HG03521 (cell line): ENCODE measurements at regions not wholly inside any gene's neighbourhood (a gene's known extent, or its start where the extent isn't known, plus 50 kb on each side); places are given as distances from the start of the nearest gene placed in this dataset.
"Not testable (repeated sequence)": the region's sequence is repeated elsewhere in the genome, so short reads cannot be mapped to it uniquely, and the experiment has no call there.

ENCODE experiments used
- ATAC-seq: cut with Tn5 transposase; IDR thresholded peaks from one replicate; pipeline ENCODE4 v1.9.1; 2021; ENCODE audit warnings: mild to moderate bottlenecking, moderate library complexity; ENCODE audit not compliant: unreplicated experiment

DNA sequence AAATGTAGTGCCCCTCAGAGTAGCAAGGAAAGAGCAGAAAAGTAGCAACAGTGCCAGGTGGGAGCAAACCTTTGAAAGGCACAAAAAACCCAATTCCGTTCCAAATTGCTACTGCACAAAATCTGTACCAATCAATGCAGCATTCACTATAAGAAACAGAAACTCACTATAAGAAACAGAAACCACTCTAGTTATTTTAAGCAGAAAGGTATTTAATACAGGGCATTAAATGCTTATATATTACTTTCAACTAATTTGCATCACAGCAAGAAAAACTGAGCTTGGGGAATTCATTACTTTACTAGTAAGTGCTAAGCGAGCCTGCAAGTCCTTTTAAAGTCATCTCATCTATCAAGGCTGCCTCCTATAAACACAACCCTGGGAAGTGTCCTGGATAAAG, 116.5 kb upstream of the OLIG3 start:
- ATAC-seq: no peak

- no peak for ATAC-seq
Observed at GRCh38 chr6:137623293-137623692, 129.1 kb upstream of the OLIG3 start.

DNA sequence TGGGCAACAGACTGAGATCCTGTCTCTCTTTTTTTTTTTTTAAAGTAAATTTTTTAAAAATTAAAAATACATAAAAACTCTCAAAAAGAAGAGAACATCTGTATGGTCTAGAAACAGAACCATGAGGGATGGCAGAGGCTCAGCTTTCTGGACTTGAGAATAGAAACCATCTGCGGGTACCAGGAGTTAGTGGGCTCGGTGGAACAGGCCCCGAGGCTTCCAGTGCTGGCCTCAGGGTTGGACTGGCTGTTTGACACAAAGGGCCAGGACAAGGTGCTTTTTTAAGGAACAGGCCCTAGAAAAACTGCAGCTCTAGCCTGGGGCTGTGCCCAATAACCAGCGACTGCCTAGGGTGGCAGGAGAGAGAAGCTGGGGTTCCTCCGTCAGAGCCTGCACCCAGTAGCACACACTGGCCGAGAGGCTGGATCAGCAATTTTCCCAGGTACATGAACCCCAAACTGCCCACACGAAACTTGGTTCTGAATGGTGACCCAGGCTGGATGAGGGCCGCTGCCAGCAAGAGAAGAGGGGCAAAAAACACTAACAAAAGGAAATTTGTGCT, 131.0 kb upstream of the OLIG3 start:
- no peak for ATAC-seq

DNA sequence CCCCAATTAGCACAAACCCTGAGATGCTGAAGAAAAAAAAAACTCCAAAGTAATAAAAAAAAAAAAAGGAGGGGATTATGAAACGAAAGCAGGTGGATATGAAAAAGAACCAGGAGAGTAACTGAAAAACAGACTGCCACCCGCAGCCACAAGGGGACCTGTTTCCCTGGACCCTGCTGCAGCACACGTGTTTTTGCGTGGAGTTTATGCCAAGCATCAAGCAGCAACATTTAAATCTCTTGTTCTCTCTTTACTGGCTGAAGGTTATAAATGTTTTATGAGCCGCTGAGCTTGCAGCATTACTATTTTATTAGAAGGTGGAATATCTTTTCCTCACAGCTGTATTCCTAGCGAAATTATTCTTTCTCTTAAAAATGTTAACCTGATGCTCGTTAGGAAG, 131.6 kb upstream of the OLIG3 start:
- no peak for ATAC-seq

DNA sequence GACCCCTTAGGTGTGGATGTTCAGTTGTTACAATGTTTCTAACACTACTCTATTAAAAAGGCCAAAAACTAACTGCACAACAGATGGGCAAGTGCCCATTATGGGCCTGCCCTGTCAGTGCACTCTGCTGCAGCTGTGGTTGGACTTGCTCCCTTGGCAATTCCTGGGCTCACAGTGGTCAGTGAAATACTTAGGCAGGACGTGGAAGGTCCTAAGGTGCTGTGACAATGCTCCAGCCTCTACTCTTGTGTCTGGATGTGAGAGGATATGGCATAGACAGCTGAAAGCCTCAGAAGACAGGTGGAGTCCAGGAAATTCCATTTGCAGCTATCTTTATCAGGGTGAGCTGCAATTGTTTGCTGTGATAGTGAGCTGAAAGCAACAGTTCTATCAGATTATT, 136.5 kb upstream of the OLIG3 start:
- ATAC-seq: no peak

GRCh38 chr6:137631323-137631722, 137.1 kb upstream of the OLIG3 start:
- ATAC-seq: no peak

DNA sequence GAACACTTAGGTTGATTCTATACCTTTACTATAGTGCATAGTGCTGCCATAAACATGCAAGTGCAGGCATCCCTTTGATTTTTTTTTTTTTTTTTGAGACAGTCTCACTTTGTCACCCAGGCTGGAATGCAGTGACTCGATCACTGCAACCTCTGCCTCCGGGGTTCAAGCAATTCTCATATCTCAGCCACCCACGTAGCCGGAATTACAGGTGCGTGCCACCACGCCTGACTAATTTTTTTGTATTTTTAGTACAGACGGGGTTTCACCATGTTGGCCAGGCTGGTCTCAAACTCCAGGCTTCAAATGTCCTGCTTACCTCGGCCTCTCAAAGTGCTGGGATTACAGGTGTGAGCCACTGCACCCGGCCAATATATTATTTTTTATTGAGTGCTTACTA, 140.0 kb upstream of the OLIG3 start:
- ATAC-seq: not testable (repeated sequence)

GRCh38 chr6:137637121-137637520, 142.9 kb upstream of the OLIG3 start:
- no peak for ATAC-seq

DNA sequence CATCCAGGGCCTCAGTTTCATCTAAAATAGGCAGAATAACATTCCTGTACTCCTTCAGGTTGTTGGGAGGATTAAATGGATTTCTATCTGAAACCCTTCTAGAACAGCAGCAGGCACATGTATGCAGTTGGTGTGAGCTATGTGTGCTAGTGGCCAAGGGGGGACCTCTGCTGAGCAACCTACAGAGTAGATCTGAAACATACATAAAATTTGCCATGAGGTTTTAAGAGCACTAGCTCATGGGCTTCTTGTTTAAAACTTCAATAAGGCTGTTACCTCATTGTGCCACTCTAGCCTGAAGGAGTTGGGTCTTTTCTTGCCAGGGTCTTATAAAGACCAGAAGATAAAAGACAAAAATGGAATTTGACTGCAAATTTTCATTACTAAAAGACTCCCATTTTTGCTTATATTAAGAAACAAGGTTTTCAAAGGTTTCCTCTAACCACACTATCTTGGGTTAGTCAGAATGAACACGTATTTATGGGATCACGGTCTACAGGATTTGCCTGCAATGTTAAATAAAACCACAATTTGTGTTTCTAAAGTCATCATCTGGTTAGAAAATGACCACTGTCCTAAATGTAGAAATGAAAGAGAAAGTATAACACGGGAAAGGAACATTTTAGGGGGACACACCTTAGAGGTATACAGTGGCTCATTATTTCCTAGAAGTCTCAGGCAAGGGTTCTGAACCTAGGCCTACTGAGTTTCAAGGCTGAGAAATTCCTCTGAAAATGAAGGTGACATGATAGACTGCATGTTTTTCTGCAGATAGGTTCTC, 144.9 kb upstream of the OLIG3 start:
- ATAC-seq: no peak

GRCh38 chr6:137640086-137640485, 145.9 kb upstream of the OLIG3 start:
- no peak for ATAC-seq

DNA sequence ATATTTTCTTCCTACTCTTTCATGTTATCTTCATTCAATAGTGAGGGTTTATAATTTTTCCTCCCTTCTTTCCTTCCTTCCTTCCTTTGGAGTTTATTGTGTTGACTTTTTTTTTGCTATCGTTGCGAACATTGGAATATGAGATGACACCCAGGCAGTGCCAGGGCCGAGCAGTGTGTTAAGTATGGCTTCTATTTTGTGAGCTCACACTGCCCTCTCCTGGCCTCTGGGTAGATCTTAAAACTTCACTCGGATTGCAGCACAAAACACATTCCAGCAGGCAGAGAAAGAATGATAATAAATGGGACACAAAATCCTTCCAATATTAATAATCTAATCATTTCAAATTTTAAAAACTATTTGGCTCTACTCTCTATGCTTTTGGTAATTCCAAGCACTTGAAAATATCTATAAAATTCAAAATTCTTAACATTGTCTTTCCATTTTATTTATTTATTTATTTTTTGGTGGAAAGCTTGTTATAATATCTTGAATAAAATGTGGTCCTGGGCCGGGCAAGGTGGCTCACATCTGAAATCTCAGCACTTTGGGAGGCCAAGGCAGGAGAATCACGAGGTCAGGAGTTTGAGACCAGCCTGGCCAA, 147.4 kb upstream of the OLIG3 start:
- peak; percentile 47 for ATAC-seq

GRCh38 chr6:137643210-137643609, 149.0 kb upstream of the OLIG3 start:
- ATAC-seq: not testable (repeated sequence)

DNA sequence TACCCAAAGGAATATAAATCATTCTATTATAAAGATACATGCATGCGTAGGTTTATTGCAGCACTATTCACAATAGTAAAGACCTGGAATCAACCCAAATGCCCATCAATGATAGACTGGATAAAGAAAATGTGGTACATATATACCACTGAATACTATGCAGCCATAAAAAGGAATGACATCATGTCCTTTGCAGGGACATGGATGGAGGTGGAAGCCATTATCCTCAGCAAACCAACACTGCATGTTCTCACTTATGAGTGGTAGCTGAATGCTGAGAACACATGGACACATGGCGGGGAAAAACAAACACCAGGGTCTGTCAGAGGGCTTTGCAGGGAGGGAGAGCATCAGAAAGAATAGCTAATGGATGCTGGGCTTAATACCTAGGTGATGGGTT, 149.4 kb upstream of the OLIG3 start:
- not testable (repeated sequence) for ATAC-seq

DNA sequence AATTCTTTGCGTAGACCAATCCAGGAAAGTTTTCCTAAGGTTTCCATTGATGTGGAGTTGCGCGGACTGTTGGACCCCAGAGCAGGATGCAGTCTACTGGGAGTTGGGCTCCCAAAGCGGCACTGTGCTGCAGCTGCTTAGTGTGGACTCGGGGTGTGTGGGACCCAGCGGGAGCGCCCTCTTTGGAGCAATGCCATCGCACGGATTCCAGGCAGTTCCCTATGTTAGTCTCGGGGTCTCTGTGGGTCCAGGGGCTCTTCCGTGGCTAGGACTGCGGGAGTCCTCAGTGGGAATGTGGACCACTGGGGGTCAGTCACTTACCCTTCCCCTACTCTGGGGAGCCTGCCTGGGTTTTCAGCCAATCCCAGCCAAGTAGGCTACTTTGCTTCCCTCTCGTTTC, 151.7 kb upstream of the OLIG3 start:
- ATAC-seq: no peak

- no peak for ATAC-seq
Observed at GRCh38 chr6:137646484-137646883, 152.3 kb upstream of the OLIG3 start.

DNA sequence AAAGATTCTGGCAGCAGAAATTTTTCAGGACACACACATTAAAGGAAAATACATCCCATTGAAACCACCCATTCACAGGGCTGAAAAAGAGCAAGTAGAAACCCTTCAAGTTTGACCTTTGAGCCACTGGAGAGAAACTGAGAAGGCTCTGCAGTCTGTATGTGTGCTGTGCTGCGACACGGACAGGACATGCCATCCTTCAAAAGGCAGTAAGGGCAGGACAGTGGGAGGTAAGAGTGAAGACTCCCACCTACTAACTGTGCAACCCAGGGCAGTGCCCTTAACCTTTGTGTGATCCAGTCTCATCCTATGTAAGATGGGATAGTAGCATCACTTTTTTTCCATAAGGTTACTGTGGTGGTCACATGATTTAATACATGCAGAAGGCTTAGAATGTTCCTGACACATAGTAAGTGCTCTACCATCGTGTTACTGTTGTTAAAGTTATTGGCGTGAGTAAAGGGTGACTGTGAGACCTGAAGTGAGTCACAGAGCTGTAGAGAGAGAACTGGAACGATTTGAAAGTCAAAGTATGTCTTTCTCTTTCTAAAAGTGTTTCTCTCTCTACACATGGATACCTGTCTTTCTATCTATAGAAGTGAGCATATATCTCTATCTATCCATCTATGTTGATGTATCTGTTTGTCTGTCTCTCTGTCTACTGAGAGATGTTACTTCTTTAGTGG, 153.7 kb upstream of the OLIG3 start:
- ATAC-seq: no peak

DNA sequence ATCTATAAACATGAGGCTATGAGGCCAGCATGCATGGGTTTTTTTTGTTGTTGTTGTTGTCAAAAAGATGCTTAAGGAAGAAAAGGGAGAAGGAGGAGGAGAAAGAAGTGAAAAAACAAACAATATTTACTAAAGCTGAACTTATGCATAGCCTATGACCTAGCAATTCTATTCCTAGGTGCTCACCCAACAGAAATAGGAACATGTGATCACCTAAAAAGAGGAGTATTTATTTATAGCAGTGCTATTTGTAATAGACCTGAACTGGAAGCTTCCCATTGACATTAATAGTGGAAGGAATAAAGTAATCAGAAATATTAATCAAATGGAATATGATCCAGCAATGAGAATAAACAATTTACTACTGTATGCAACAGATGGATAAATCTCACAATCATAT, 156.5 kb upstream of the OLIG3 start:
- ATAC-seq: no peak

DNA sequence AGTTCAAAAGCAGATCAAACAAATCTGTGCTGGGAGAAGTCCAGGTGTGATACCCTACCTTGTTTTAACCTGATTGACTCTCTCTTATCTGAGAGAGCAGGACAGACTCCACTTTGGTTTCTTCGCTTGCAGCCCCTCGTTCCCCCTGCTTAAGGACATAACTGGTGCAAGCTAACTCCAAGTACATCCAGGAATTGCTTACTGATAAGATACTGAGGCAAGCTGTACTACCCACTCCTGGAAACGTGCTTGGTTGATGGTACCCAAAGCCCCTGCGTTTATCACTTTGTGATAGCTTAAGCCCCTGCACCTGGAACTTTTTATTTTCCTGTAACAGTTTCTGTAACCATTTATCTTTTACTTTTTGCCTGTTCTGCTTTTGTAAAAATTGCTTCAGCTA, 157.0 kb upstream of the OLIG3 start:
- ATAC-seq: no peak

GRCh38 chr6:137651591-137652335, 157.6 kb upstream of the OLIG3 start:
- ATAC-seq: no peak

DNA sequence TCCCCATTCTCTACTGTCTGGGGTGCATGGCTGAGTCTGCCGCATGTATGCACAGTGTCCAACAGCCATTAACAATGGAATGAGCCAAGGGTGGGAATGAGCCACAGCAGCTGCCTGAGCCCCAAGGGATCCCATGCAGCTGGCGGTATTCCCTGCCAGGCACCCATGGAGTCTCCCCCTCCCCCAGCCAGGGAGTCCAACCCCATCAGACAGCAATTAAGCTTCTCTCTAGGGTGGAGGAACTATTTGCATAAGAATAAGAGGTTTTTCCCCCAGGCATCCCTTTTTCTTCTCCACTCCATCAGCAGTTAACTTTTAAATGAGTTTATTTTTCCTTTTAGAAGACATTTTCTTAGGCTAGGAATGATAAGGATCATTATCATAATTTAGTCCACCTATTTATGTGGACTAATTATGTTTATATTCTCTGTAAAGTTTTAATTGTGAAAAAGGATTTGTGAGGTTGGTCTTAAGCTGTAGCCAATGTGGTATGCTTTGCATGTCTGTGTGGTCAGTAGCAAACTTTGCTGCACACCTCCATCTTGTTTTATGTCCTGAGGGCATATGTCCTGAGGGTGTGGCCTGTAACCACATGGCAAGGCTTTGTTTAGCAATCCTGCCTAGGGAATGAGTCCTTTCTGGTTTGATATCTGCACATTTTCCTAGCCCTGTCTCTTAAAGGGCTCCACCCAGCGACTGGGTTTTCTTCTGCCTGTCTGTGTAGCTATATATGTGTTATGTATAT, 158.9 kb upstream of the OLIG3 start:
- no peak for ATAC-seq

DNA sequence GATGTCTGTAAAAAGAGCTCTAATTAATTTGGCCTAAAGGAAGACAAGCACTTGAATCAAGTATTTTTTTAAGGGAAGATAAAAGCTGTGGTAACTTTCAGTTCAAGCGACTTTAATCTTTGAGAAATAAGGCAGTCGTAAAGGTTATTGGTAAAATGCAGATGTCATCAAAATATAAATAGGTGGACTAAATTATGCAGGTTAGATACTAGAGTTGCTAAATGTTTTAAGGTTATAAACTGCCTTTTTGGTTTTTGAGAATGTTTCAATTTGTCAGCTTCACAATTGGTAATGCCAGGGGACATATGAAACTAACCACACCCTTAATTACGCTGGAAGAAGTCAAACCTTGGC, 159.5 kb upstream of the OLIG3 start:
- ATAC-seq: no peak
